8988T (cell line): ENCODE measurements at regions not wholly inside any gene's neighbourhood (a gene's known extent, or its start where the extent isn't known, plus 50 kb on each side); places are given as distances from the start of the nearest gene placed in this dataset.
"Not testable (repeated sequence)": the region's sequence is repeated elsewhere in the genome, so short reads cannot be mapped to it uniquely, and the experiment has no call there.

Experiments
- DNase-seq: peaks from one replicate; pipeline ENCODE4 v3.0.0; 2011

DNA sequence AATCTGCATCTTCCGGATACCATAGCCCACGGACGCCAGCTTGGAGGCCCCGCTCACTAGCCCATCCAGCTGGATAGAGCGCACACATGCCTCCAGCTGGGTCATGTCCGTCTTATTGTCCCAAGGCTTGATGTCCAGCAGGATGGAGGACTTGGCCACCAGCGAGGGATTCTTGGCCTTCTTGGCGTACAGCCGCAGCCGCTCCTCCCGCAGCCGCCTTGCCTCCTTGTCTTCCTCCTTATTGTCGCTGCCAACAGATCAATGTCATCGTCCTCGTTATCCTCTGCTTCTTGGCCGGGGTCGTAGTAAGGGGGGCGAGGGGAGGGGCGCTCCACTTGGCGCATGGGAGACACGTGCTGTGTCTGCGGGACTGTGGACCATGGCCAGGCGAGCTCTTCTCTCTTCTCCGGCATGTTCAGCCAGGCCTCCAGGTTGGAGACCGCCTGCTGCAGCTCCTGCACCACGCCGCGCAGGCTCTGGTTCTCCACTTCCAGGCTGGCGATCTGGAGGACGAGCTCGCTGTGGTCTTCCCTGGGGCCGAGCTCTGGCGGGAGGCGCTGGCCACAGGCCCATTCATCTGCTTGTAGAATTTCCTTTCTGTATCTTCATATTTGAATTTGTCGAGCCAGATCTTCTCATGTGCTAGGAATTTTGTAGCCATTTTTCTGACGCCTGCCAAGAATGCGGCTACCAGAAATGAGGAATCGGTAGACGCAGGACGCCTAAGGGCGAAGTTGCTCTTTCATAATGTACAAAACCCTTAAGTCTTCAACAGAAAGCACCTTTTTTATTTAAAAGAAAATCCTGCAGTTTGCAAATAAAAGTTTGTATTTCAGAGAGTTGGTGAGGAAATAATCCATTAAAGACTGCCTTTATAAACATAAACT, 60.1 kb upstream of the PTPRK start:
- no peak for DNase-seq

DNA sequence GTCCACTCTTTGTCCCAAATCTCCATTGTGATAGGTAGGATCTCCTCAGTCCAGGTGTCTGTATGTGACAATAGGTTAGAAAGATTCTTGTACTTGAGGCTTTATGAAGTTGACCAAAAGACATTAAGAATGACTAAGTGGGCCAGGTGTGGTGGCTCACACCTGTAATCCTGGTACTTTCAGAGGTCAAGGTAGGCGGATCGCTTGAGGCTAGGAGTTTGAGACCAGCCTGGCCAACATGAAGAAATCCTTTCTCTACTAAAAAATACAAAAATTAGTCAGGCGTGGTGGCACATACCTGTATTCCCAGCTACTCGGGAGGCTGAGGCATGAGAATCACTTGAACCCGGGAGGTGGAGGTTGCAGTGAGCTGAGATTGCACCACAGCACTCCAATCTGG, 54.9 kb upstream of the PTPRK start:
- not testable (repeated sequence) for DNase-seq

DNA sequence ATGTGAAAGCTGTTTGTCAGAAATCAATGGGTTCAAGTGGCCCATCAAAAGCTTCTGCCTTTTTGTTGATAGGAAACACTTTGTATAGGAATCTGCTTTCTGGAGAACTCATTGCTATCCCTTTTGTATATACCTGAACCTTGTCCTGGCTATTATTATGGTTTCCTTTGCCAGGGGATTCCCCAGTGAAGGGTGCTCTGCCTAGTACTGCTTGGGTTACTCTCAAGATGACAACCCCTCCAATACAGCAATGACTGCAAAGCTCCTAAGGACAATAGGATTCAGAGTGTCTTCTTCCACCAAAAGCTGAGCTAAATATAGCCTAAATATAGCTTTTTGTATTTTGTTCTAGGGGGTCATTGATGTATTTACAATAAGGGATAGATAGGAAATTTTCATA, 54.0 kb upstream of the PTPRK start:
- DNase-seq: no peak

DNA sequence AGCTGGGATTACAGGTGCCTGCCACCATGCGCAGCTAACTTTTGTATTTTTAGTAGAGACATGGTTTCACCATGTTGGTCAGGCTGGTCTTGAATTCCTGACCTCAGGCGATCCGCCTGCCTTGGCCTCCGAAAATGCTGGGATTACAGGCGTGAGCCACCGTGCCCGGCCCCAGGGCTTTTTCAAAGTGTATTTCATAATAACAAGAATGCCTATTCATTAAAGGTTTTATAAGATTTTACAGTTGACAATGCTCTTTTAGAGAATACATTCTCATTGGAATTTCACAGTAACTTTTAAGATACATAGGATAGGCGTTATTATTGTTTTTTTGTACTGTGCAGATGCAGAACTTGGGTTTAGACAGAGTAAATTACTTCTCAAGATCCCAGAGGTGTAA, 52.6 kb upstream of the PTPRK start:
- no peak for DNase-seq

GRCh38 chr6:128572294-128572693, 51.9 kb upstream of the PTPRK start:
- no peak for DNase-seq

GRCh38 chr6:128570680-128571063, 50.3 kb upstream of the PTPRK start:
- DNase-seq: no peak

- peak; percentile 33 for DNase-seq
Measured at GRCh38 chr6:128569732-128570679, 49.6 kb upstream of the PTPRK start.
